Jurkat, Clone E6-1 (cell line): ENCODE measurements at regions not wholly inside any gene's neighbourhood (a gene's known extent, or its start where the extent isn't known, plus 50 kb on each side); places are given as distances from the start of the nearest gene placed in this dataset.
"Not testable (repeated sequence)": the region's sequence is repeated elsewhere in the genome, so short reads cannot be mapped to it uniquely, and the experiment has no call there.

Experiments used
- DNase-seq: peaks from one replicate; pipeline ENCODE4 v3.0.0-alpha.2; 2011; ENCODE audit warnings: low read depth, low spot score
- H3K4me3 ChIP-seq: 2 replicates; pipeline ENCODE4 v1.5.1; 2011; ENCODE audit warnings: mild to moderate bottlenecking, low read length, control low read depth, moderate library complexity

GRCh38 chr9:41022365-41022764 is 106.1 kb downstream of the FOXD4L6 start:
- not testable (repeated sequence) for H3K4me3 ChIP-seq, DNase-seq

- not testable (repeated sequence) for H3K4me3 ChIP-seq, DNase-seq
Observed at GRCh38 chr9:41019858-41020562, 108.5 kb downstream of the FOXD4L6 start.

GRCh38 chr9:41018948-41019347 is 109.5 kb downstream of the FOXD4L6 start:
- not testable (repeated sequence) for H3K4me3 ChIP-seq, DNase-seq

DNA sequence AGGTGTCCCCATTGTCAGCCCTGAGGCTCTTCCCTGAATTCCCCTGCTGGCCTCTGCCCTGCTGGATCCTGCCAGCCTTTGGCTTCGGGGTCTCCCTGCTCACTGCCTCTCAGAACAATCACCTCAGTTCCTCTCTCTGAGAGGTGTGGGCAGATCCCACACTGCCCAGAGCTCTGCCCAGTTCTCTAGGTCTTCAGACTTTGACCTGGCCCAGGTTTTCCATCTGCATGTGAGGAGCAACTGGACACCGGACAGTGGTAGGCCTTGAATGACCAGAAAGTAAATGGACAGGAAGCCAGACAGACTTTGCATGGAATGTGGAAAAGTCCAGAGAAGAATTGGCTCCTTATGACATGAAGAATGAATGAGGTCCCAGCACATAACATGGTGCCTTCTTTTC is 111.8 kb downstream of the FOXD4L6 start:
- DNase-seq, H3K4me3 ChIP-seq: not testable (repeated sequence)

DNA sequence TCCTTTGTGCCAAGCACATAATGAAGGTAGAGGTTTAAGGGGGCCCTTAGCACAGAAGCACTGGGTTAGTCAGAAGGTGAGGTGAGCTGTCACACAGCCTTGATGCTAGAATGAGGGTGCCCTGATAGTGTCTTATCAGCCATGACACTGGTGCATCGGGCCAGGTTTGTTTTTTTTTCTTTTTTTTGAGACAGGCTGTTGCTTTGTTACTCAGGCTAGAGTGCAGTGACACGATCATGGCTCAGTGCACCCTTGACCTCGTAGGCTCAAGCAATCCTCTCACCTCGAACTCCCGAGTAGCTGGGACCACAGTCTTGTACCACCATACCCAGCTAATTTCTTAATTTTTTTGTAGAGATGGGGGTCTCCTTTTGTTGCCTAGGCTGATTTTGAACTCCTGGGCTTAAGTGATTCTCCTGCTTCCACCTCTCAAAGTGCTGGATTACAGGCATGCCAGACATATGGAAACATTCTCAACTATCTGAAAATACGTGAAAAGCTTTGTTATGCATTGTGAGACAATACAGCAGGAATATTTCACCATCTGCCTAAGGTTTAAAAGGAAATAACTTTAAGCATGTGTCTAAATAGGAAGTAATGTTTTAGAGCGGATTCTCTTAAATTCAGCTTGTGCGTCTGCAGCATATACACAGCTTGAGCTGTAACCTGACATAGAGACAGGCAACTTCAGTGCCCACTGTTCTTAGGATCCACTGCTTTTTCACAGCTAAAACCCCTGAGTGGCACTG is 128.4 kb downstream of the FOXD4L6 start:
- DNase-seq, H3K4me3 ChIP-seq: not testable (repeated sequence)

DNA sequence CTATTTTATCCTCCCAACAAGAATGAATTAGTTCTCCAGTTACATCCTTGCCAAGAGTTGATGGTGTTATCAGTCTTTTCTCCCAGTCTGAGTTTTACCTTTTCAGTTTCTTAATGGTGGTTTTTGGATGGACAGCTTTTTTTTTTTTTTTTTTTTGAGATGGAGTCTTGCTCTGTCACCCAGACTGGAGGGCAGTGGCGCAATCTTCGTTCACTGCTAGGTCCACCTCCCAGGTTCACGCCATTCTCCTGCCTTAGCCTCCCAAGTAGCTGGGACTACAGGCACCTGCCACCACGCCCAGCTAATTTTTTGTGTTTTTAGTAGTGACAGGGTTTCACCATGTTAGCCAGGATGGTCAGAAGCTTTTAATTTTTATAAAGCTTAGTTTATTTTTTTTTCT is 133.0 kb downstream of the FOXD4L6 start:
- DNase-seq, H3K4me3 ChIP-seq: not testable (repeated sequence)

DNA sequence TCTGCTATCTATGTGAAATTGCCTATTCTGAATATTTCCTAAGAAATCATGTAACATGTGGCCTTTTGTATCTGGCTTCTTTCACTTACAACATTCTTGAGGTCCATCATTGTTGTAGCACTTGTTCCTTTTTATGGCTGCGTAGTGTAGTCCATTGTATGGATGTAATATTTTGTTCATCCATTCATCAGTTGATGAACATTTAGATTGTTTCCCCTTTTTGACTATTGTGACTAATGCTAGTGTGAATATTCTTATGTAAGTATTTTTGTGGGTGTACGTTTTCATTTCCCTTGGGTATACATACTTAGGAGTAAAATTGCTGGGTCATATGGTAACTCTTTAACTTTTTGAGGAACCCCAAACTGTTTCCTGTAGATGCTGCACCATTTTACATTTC is 134.6 kb downstream of the FOXD4L6 start:
- not testable (repeated sequence) for H3K4me3 ChIP-seq, DNase-seq

- peak overlapping the region; percentile 85 for H3K4me3 ChIP-seq
- DNase-seq: not testable (repeated sequence)
Observed at GRCh38 chr9:40993375-40993774, 135.1 kb downstream of the FOXD4L6 start.

DNA sequence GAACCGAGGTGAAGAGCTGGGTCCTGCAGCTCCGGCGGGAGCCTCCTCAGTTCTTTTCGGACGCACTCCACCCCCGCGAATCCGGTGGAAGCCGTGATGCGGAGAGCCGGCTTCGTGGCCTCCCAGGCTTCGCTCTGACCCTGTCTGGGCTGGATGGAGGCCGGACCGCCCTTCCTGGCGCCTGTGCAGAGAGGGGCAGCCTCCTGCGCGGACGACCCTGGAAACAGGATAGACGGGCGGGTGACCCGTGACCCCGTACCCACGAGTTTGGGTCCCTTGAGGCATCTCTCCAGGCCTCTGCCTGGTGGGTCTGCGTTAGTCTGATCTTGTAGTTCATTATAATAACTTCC is 136.0 kb downstream of the FOXD4L6 start:
- peak overlapping the region; percentile 85 for H3K4me3 ChIP-seq
- DNase-seq: not testable (repeated sequence)

- H3K4me3 ChIP-seq: peak overlapping the region; percentile 85
- peak; percentile 97 for DNase-seq
Observed at GRCh38 chr9:40991741-40992471, 136.6 kb downstream of the FOXD4L6 start.

DNA sequence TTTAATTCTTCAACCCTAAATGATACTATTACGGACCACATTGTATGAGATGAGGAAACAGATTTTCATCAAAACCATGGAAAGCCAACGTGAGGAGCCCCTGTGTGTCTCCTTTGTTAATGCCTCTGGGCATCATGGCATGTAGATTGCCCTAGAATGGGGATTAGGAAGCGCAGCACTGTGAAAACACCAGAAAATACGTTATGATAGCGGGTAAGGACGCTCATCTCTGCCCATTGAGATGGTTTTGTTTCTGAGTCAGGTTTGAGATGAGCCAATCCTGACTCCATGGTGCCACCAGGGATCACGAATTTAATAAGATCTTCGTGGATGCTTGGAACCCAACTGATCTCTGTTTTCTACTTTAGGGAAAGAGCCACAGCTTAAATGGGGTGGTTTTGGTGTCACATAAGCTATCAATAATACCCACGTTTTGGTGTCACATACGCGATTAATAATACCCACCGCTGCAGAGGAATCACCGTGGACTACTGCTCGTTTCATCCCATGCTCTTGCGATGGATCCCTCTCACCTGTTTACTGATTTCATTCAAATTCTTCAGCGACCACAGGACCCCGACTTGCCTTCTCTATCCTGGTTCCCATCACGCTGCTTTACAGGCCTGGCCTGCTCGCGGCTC is 137.3 kb downstream of the FOXD4L6 start:
- H3K4me3 ChIP-seq: peak overlapping the region; percentile 85
- DNase-seq: not testable (repeated sequence)

GRCh38 chr9:40986332-40986731 is 142.1 kb downstream of the FOXD4L6 start:
- not testable (repeated sequence) for H3K4me3 ChIP-seq, DNase-seq

- DNase-seq, H3K4me3 ChIP-seq: not testable (repeated sequence)
Observed at GRCh38 chr9:40975351-40975750, 153.1 kb downstream of the FOXD4L6 start.

DNA sequence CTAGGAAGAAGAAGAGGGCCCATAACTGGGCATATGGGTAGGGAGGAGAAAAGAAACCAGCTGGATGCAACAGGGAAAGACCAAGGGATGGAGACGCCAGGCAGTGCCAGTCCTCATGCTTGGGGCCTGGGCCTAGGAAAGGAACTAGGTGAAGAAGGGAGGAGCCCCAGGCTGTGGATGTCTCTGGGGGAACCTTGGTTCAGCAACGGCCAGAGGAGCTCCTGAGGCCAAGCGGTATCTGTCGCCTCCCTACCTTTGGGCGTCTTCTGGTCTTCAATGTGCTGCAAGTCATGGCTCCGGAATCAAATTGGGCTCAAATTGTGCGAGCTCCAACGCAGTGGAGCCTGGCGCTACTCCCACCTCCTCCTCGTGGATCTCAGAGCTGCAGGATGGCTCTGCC is 153.6 kb downstream of the FOXD4L6 start:
- H3K4me3 ChIP-seq, DNase-seq: not testable (repeated sequence)

- H3K4me3 ChIP-seq, DNase-seq: not testable (repeated sequence)
Observed at GRCh38 chr9:40971773-40972172, 156.7 kb downstream of the FOXD4L6 start.

- not testable (repeated sequence) for DNase-seq, H3K4me3 ChIP-seq
Observed at GRCh38 chr9:40970340-40970739, 158.1 kb downstream of the FOXD4L6 start.

GRCh38 chr9:40962461-40962860 is 166.0 kb downstream of the FOXD4L6 start:
- not testable (repeated sequence) for H3K4me3 ChIP-seq, DNase-seq

DNA sequence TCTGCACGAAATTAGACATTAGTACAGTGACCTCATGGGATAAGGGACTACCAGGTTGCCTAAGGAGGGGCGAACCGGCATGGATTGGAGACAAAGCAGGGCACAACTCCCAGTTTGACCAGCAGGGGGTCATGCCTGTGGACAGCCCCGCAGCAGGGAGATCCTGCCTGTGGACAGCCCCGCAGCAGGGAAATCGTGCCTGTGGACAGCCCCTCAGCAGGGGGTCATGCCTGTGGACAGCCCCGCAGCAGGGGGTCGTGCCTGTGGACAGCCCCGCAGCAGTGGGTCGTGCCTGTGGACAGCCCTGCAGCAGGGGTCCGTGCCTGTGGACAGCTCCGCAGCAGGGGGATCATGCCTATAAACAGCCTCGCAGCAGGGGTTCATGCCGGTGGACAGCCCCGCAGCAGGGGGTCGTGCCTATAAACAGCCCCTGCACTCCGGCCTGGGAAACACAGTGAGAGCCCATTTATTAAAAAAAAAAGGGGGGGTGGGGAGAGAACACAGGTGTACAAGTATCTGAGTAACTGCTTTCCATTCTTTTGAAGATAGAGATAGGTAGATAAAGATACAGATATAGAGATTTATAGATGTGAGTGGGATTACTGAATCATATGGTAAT is 176.5 kb downstream of the FOXD4L6 start:
- not testable (repeated sequence) for H3K4me3 ChIP-seq, DNase-seq

- H3K4me3 ChIP-seq, DNase-seq: not testable (repeated sequence)
Observed at GRCh38 chr9:40946228-40946627, 182.3 kb downstream of the FOXD4L6 start.
